ENCODE measurements at regions not wholly inside any gene's neighbourhood (a gene's known extent, or its start where the extent isn't known, plus 50 kb on each side); places are given as distances from the start of the nearest gene placed in this dataset.

GRCh38 chr12:89162589-89163261 lies 189.6 kb downstream of the DUSP6 start:
- no peak for TF ChIP-seq CTCF (conservative IDR thresholded peaks at IDR 0.05; ENCODE audit: low read depth, low read length)
- Histone ChIP-seq H2AFZ (ENCODE audit: low read depth) (peak overlapping the region; percentile 30), H4K20me1 (ENCODE audit: insufficient read depth) (no peaks in the 10 kb centered on the region), H3K36me3 (ENCODE audit: insufficient read depth) (no peaks in the 10 kb centered on the region), H3K27me3 (ENCODE audit: insufficient read depth, low read depth) (no peaks in the 10 kb centered on the region), H3K9ac (no peak overlapping the region), H3K27ac (peak overlapping the region; percentile 38; the same call in 1 of the 2 replicates), H3K4me3 (IDR thresholded peaks at IDR 0.05; ENCODE audit: insufficient read depth, low read depth, low read length) (no peak overlapping the region), H3K79me2 (ENCODE audit: insufficient read depth, low read depth) (no peaks in the 10 kb centered on the region), H3K4me1 (ENCODE audit: low read depth, poor library complexity, severe bottlenecking) (peaks cover 24% of the 10 kb centered on the region), H3K4me2 (peak overlapping the region; percentile 51)

GRCh38 chr12:89161557-89161956 lies 190.7 kb downstream of the DUSP6 start:
- Histone ChIP-seq H3K4me3 (IDR thresholded peaks at IDR 0.05; ENCODE audit: insufficient read depth, low read depth, low read length) (no peak overlapping the region), H3K4me2 (no peak overlapping the region), H3K36me3 (ENCODE audit: insufficient read depth) (no peaks in the 10 kb centered on the region), H2AFZ (ENCODE audit: low read depth) (no peak overlapping the region), H3K9ac (no peak overlapping the region), H3K27me3 (ENCODE audit: insufficient read depth, low read depth) (no peaks in the 10 kb centered on the region), H3K27ac (no peak overlapping the region), H3K4me1 (ENCODE audit: low read depth, poor library complexity, severe bottlenecking) (peaks cover 36% of the 10 kb centered on the region), H4K20me1 (ENCODE audit: insufficient read depth) (no peaks in the 10 kb centered on the region), H3K79me2 (ENCODE audit: insufficient read depth, low read depth) (no peaks in the 10 kb centered on the region)
- no peak for TF ChIP-seq CTCF (conservative IDR thresholded peaks at IDR 0.05; ENCODE audit: low read depth, low read length)

GRCh38 chr12:89160716-89161123 lies 191.6 kb downstream of the DUSP6 start:
- Histone ChIP-seq H2AFZ (ENCODE audit: low read depth) (no peak overlapping the region), H3K9ac (no peak overlapping the region), H3K27ac (no peak overlapping the region), H3K4me2 (no peak overlapping the region), H3K27me3 (ENCODE audit: insufficient read depth, low read depth) (no peaks in the 10 kb centered on the region), H4K20me1 (ENCODE audit: insufficient read depth) (no peaks in the 10 kb centered on the region), H3K4me1 (ENCODE audit: low read depth, poor library complexity, severe bottlenecking) (peaks cover 34% of the 10 kb centered on the region), H3K36me3 (ENCODE audit: insufficient read depth) (no peaks in the 10 kb centered on the region), H3K79me2 (ENCODE audit: insufficient read depth, low read depth) (no peaks in the 10 kb centered on the region), H3K4me3 (IDR thresholded peaks at IDR 0.05; ENCODE audit: insufficient read depth, low read depth, low read length) (no peak overlapping the region)
- TF ChIP-seq CTCF (conservative IDR thresholded peaks at IDR 0.05; ENCODE audit: low read depth, low read length): no peak

- no peak overlapping the region for H3K9ac ChIP-seq
- H3K4me1 ChIP-seq (ENCODE audit: low read depth, poor library complexity, severe bottlenecking): peaks cover 25% of the 10 kb centered on the region
- no peak for TF ChIP-seq CTCF (conservative IDR thresholded peaks at IDR 0.05; ENCODE audit: low read depth, low read length)
- H3K27me3 ChIP-seq (ENCODE audit: insufficient read depth, low read depth): no peaks in the 10 kb centered on the region
- H2AFZ ChIP-seq (ENCODE audit: low read depth): no peak overlapping the region
- no peaks in the 10 kb centered on the region for H3K79me2 ChIP-seq (ENCODE audit: insufficient read depth, low read depth)
- no peak overlapping the region for H3K4me2 ChIP-seq
- H3K27ac ChIP-seq: no peak overlapping the region
- H3K36me3 ChIP-seq (ENCODE audit: insufficient read depth): no peaks in the 10 kb centered on the region
- no peak overlapping the region for H3K4me3 ChIP-seq (IDR thresholded peaks at IDR 0.05; ENCODE audit: insufficient read depth, low read depth, low read length)
- no peaks in the 10 kb centered on the region for H4K20me1 ChIP-seq (ENCODE audit: insufficient read depth)
Measured at GRCh38 chr12:89157413-89157812, 194.9 kb downstream of the DUSP6 start.
